H7 (cell line): ENCODE measurements at regions not wholly inside any gene's neighbourhood (a gene's known extent, or its start where the extent isn't known, plus 50 kb on each side); places are given as distances from the start of the nearest gene placed in this dataset.
"Not testable (repeated sequence)": the region's sequence is repeated elsewhere in the genome, so short reads cannot be mapped to it uniquely, and the experiment has no call there.

Source experiments
- DNase-seq: peaks from one replicate; pipeline ENCODE4 v3.0.0; 2012
- H3K27me3 ChIP-seq: 2 replicates; pipeline ENCODE4 v1.6.0; 2011; ENCODE audit warnings: mild to moderate bottlenecking, low read length; ENCODE audit not compliant: control insufficient read depth, insufficient read depth
- H3K36me3 ChIP-seq: replicated peaks from 2 replicates; pipeline ENCODE4 v1.5.1; 2011; ENCODE audit warnings: low read length; ENCODE audit not compliant: control insufficient read depth, insufficient read depth
- H3K4me3 ChIP-seq: 2 replicates; pipeline ENCODE4 v1.5.1; 2011; ENCODE audit warnings: low read depth, mild to moderate bottlenecking, control low read depth, low read length, moderate library complexity; ENCODE audit not compliant: insufficient read depth

- DNase-seq, result peak; percentile 7
- Histone ChIP-seq H3K36me3 (no peaks in the 10 kb centered on the region), H3K4me3 (no peak overlapping the region), H3K27me3 (no peaks in the 10 kb centered on the region)
Observed at GRCh38 chr10:28179006-28179742, 123.7 kb downstream of the MPP7 start.

DNA sequence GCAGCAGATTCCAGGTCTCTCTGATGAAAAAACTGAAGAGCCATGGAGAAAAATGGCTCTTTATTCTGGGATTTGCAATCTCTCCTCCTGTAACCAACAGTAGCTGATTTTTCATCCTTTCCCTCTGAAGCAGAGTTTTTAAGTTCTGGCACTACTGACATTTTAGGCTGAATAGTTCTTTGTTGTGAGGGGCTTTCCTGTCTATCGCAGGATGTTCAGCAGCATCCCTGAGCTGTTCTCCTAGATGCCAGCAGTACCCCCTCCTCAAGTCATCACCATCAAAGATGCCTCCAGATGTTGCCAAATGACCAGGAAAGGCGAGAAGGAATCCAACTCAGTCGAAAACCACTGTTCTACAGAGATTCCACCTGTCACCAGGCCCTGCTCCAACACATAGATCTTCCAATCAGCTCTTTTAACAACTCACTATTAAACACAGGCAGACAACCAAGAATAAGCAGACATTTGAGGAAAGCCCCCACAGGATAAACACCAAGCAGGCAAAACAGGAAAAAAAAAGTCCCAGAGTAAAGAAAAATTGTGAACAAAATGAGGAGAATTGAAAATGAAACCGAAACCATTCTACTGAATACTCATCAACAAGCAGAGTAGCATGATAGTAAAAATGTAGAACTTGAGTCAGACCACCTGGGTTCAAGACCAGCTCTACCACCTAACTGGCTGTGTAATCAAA is 124.8 kb downstream of the MPP7 start:
- Histone ChIP-seq H3K36me3 (no peaks in the 10 kb centered on the region), H3K27me3 (no peaks in the 10 kb centered on the region), H3K4me3 (no peak overlapping the region)
- no peak for DNase-seq

- DNase-seq, H3K4me3 ChIP-seq, H3K36me3 ChIP-seq, H3K27me3 ChIP-seq: not testable (repeated sequence)
Observed at GRCh38 chr10:28176498-28176897, 126.4 kb downstream of the MPP7 start.

DNA sequence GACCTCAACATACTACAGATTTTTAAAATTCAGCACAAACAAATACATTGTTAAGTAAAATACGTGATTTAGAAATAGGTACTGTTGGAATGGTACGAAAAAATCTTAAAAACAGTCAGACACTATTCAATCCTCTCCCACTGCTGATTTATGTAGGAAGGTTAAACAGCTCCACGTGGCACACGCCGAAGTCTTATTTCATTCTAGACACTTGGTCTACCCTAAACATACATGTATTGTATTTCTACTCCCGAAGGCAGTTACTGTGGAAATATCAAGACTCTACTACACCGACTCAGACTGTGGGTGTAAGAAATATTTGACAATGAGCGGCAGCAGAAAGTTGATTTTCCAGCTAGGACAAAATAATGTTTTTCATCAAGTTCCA is 130.6 kb downstream of the MPP7 start:
- H3K27me3 ChIP-seq, result no peaks in the 10 kb centered on the region
- H3K4me3 ChIP-seq, result no peak overlapping the region
- no peaks in the 10 kb centered on the region for H3K36me3 ChIP-seq
- DNase-seq, result no peak

GRCh38 chr10:28171468-28172222 is 131.2 kb downstream of the MPP7 start:
- no peaks in the 10 kb centered on the region for H3K36me3 ChIP-seq
- DNase-seq, result no peak
- H3K27me3 ChIP-seq, result no peaks in the 10 kb centered on the region
- H3K4me3 ChIP-seq, result no peak overlapping the region

- Histone ChIP-seq H3K36me3 (no peaks in the 10 kb centered on the region), H3K4me3 (no peak overlapping the region), H3K27me3 (no peaks in the 10 kb centered on the region)
- no peak for DNase-seq
Observed at GRCh38 chr10:28169525-28169924, 133.3 kb downstream of the MPP7 start.

- Histone ChIP-seq H3K27me3 (no peaks in the 10 kb centered on the region), H3K4me3 (no peak overlapping the region), H3K36me3 (no peaks in the 10 kb centered on the region)
- no peak for DNase-seq
Observed at GRCh38 chr10:28160866-28161405, 141.9 kb downstream of the MPP7 start.

- no peaks in the 10 kb centered on the region for H3K36me3 ChIP-seq
- DNase-seq, result no peak
- no peak overlapping the region for H3K4me3 ChIP-seq
- H3K27me3 ChIP-seq, result no peaks in the 10 kb centered on the region
Observed at GRCh38 chr10:28157379-28157778, 145.5 kb downstream of the MPP7 start.

GRCh38 chr10:28155726-28156125 is 147.1 kb downstream of the MPP7 start:
- H3K4me3 ChIP-seq, result no peak overlapping the region
- H3K36me3 ChIP-seq, result no peaks in the 10 kb centered on the region
- no peak for DNase-seq
- H3K27me3 ChIP-seq, result no peaks in the 10 kb centered on the region

DNA sequence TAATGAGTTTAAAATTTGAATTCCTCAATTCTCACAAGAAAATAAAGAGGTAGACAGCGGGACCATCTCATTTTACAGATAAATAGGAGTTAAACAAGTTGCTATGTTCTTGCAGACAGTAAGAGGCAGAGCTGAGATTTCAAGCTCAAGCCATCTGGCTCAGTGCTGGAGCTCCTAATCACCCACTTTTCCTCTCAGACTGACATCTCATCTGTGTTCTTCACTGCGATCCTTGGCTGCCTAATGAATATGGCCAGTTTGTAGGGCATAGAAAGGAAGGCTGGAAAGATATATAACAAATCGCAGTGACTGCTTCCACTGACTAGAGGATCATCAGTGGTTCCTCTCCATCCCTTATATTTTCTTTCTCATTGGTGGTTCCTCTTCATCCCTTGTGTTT is 151.2 kb downstream of the MPP7 start:
- Histone ChIP-seq H3K36me3 (no peaks in the 10 kb centered on the region), H3K4me3 (no peak overlapping the region), H3K27me3 (no peaks in the 10 kb centered on the region)
- no peak for DNase-seq

DNA sequence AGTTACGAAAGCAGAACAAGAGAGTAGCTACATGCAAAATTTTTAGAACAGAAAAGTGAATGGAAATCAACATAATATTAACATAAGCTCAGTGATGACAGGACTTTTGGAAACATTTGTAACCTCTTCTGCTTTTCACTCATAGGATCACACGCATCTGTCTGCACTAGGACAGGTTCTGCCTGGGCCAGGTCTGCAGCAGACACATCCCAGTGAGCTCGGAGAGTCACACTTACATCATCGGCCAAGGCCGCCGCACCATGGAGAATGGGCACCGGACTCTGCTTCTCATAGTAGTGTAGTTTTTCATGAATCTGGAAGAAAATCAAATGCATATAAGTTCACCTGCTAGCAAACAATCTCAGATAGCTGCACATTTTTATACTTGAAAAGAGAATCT is 150.9 kb upstream of the ODAD2 start:
- DNase-seq, result no peak
- H3K27me3 ChIP-seq, result no peaks in the 10 kb centered on the region
- no peak overlapping the region for H3K4me3 ChIP-seq
- no peaks in the 10 kb centered on the region for H3K36me3 ChIP-seq

DNA sequence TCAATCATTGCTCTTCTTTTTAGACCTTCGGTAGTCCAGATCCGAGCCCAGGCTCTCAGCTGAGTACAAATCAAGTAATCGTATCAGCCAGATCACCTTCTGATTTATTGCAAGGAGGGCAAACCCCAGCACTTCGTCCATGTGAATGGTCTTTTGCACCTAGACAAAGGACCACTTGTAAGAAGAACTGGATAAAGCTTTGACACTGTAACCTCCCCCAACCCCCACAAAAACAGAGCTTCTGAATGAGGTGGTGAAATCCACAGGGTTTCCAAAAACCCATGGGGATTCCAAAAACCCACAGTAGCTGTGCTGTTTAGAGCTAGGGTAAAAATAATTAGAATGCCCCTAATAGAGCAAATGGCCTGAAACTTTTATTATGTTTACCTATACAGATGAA is 148.8 kb upstream of the ODAD2 start:
- no peak for DNase-seq
- Histone ChIP-seq H3K27me3 (no peaks in the 10 kb centered on the region), H3K36me3 (no peaks in the 10 kb centered on the region), H3K4me3 (no peak overlapping the region)

- no peak for DNase-seq
Observed at GRCh38 chr10:28139138-28139537, 140.3 kb upstream of the ODAD2 start.

GRCh38 chr10:28137907-28138880 is 139.3 kb upstream of the ODAD2 start:
- Histone ChIP-seq H3K27me3 (no peaks in the 10 kb centered on the region), H3K4me3 (no peak overlapping the region), H3K36me3 (no peaks in the 10 kb centered on the region)
- no peak for DNase-seq

More at GRCh38 chr10:28139138-28139537, 140.3 kb upstream of the ODAD2 start:
- Histone ChIP-seq H3K4me3 (no peak overlapping the region), H3K36me3 (no peaks in the 10 kb centered on the region), H3K27me3 (no peaks in the 10 kb centered on the region)
